Mucosa of descending colon (tissue), 3 donors: ENCODE measurements at regions not wholly inside any gene's neighbourhood (a gene's known extent, or its start where the extent isn't known, plus 50 kb on each side); places are given as distances from the start of the nearest gene placed in this dataset.
A peak's percentile ranks its signal among the peaks of the same experiment; 100 is the strongest.

Source experiments
- ATAC-seq: fragments of 200-7000 bp; cut with Tn5 transposase; one replicate; pipeline ENCODE4 v1.9.1; 2020; ENCODE audit warnings: mild to moderate bottlenecking, moderate library complexity
- DNase-seq, 3 donors: peaks; one replicate each; pipeline ENCODE4 v3.0.0-alpha.2; 2020
- H3K36me3 ChIP-seq: fragments of 200-600 bp; one replicate; pipeline ENCODE4 v1.8.0; 2021; ENCODE audit warnings: low read depth, mild to moderate bottlenecking
- H3K4me1 ChIP-seq: fragments of 200-600 bp; one replicate; pipeline ENCODE4 v1.8.0; 2021; ENCODE audit warnings: low read depth, mild to moderate bottlenecking
- H3K4me3 ChIP-seq: fragments of 200-600 bp; one replicate; pipeline ENCODE4 v1.8.0; 2021; ENCODE audit warnings: mild to moderate bottlenecking
- H3K9me3 ChIP-seq: fragments of 200-600 bp; one replicate; pipeline ENCODE4 v1.8.0; 2021; ENCODE audit warnings: mild to moderate bottlenecking
- intact Hi-C, 2 donors: fragments of 100-400 bp; cut with DNase I in 1 of 2; cut with micrococcal nuclease in 1 of 2; formaldehyde crosslinking; loops; one replicate each; pipeline versions ENCODE4 v1.11.0 to v1.11.1; 2022; cut with DNase I, micrococcal nuclease
- TF ChIP-seq, protein P1 (sequence below): fragments of 200-600 bp; IDR thresholded peaks from one replicate; pipeline ENCODE4 v1.8.0; 2022; ENCODE audit warnings: antibody characterized with exemption, mild to moderate bottlenecking
- donor health status: DM: no; HTN: no; CAD: no; lungs with moderate emphysema.
- donor health status: DM: no; HTN: no; CAD: no.
- donor health status: DM: no; HTN: yes; CAD: no.

DNA sequence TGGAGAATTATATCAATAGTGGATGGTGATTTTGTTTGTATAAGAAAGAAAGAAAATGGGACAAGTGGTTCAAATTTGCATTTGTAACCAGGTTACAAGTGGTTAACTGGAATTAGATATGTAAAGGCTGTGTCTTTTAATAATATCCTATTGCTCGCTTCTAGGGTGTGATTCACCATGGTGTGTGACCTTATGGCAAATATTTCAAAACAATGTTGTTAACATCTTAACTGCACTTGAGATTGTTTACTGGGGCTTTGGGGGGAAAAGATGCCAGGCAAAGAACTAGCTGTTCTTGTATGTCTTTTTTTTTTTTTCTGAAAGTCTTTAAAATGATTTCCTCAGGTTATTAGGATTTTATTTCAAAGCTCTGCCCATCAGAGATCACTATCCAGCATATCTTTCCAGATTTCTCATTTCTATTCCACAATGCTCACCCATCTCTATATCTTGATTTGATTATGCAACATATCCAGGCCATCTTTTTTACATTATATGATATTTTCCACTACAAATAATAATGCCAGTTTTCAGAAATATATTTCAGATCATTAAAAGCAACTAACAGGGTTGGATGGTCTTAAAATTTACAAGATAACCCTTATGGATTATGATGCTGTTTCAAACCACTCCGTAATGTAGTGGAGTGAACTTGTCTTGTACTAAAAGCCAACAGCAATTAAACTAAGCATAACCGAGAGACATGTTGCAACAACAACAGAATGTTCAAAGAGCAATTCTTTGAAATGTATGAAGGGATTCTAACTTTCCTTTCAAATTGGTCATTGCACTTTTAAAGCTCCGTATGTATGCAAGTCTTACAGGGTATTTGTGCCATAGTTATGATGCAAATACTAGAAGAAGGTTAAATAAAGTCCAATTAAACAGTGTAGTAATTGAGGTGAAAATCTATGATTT is 341.5 kb upstream of the ETAA1 start:
- intact Hi-C loops: no loop called here
- ATAC-seq (no peak), DNase-seq (no peak)

DNA sequence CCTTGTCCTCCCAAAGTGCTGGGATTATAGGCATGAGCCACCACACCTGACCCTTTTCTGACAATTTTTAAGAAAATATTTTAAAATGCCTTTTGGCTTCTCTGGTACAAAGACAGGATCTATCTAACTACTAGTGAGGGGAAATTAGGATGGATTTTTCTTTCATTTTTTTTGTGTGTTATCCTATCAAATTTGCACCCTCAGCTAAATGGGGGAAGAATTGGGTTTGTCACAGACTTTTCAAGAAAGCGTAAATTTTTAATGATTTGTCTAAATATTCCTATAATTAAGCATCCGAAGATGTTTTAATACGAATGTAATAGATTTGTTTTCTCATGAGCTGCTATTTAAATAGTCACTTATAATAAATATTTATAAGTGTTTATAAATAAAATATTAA is 340.0 kb upstream of the ETAA1 start:
- Histone ChIP-seq H3K9me3 (no peaks in the 10 kb centered on the region), H3K36me3 (no peaks in the 10 kb centered on the region), H3K4me3 (no peak overlapping the region), H3K4me1 (no peaks in the 10 kb centered on the region)
- TF ChIP-seq, protein P1, sequence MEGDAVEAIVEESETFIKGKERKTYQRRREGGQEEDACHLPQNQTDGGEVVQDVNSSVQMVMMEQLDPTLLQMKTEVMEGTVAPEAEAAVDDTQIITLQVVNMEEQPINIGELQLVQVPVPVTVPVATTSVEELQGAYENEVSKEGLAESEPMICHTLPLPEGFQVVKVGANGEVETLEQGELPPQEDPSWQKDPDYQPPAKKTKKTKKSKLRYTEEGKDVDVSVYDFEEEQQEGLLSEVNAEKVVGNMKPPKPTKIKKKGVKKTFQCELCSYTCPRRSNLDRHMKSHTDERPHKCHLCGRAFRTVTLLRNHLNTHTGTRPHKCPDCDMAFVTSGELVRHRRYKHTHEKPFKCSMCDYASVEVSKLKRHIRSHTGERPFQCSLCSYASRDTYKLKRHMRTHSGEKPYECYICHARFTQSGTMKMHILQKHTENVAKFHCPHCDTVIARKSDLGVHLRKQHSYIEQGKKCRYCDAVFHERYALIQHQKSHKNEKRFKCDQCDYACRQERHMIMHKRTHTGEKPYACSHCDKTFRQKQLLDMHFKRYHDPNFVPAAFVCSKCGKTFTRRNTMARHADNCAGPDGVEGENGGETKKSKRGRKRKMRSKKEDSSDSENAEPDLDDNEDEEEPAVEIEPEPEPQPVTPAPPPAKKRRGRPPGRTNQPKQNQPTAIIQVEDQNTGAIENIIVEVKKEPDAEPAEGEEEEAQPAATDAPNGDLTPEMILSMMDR: no peak
- intact Hi-C loops: no loop called here
- DNase-seq (no peak), ATAC-seq (no peak)

More for the DNA sequence above, 341.5 kb upstream of the ETAA1 start:
- TF ChIP-seq, protein P1: no peak
- Histone ChIP-seq H3K9me3 (no peaks in the 10 kb centered on the region), H3K4me3 (no peak overlapping the region), H3K36me3 (no peaks in the 10 kb centered on the region), H3K4me1 (no peaks in the 10 kb centered on the region)

DNA sequence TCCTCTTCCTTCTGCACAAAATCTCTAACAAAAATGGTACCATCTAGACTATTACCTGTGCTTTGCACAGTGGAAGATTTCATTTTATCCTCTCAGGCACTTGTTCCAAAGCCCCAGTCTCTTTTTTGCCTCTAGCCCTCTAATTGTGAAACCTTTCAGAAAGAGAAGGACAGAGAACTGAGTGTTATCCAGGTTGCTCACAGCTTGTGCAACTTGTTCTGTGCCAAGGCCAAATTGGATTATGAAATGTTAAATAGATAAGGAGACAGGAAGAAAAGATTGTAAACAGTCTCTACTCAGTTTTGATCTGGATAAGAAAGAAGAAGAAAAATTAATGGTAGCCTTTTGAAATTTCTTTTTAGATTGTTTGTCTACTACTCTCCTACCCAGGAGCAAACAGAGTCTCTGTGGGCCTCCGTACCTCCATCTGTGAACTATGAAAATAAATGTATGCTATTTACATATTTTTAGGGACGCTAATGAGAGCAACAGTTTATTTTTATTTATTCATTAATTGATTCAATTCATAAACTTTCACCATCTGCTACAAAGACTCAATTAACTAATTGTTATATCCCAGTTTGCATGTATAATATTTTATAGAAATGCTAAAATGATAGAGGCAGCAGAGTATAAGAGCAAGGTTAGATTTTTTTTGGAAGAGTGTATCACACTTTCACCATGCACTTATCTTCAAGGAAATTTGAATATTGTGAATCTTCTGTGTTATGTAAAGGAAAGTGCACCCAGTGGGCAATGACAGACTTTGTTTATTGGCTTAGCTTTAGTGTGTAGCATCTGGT is 339.0 kb upstream of the ETAA1 start:
- ATAC-seq: peak; percentile 50
- no peak for DNase-seq
- no peaks in the 10 kb centered on the region for H3K9me3 ChIP-seq
- no peaks in the 10 kb centered on the region for H3K4me1 ChIP-seq
- TF ChIP-seq, protein P1: no peak
- intact Hi-C loops: no loop called here
- no peaks in the 10 kb centered on the region for H3K36me3 ChIP-seq
- no peak overlapping the region for H3K4me3 ChIP-seq

DNA sequence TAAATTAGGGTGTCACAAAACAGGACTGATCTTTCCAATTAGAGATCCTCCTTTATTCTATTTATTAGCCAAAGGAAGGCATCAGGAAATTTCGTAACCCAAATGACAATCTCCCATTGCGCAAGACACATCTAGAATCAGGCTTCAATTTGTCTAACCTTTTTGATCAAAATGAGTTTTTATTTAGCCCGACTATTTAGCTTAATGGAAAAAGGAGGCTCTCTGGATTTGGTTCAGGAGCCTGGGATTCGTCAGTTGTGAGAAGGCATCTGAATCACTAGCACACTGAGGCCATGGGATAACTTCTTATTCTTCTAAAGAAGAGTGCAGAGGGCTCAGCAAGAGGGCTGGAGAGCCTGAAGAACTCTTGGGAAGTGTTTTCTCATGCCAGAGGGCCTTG is 332.1 kb upstream of the ETAA1 start:
- TF ChIP-seq, protein P1: no peak
- ATAC-seq (no peak), DNase-seq (no peak)
- H3K4me3 ChIP-seq: no peak overlapping the region
- H3K36me3 ChIP-seq: no peaks in the 10 kb centered on the region
- intact Hi-C loops: no loop called here
- H3K4me1 ChIP-seq: no peaks in the 10 kb centered on the region
- H3K9me3 ChIP-seq: no peaks in the 10 kb centered on the region

DNA sequence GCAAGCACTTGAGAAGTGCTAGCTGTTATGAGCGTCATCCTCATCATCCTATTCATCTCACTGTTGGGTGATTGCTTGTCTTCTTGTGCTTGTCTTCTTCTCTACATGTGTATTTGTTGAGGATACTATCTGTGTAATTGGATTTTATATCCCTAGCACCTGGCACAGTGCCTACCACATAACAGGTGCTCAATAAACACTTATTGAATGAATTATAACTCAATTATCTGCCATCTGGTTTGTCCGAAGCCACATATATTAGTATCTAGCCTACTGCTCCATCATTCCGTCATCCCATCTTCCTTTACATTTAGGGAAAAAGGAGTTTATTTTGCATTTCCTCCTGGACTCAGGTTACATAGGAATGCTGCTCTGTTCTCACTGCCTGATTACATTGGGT is 330.4 kb upstream of the ETAA1 start:
- no peak for DNase-seq
- intact Hi-C loops: no loop called here
- TF ChIP-seq, protein P1: no peak
- Histone ChIP-seq H3K9me3 (no peaks in the 10 kb centered on the region), H3K4me3 (no peak overlapping the region), H3K36me3 (no peaks in the 10 kb centered on the region), H3K4me1 (no peaks in the 10 kb centered on the region)
- ATAC-seq: no peak
